ENCODE measurements at regions not wholly inside any gene's neighbourhood (a gene's known extent, or its start where the extent isn't known, plus 50 kb on each side); places are given as distances from the start of the nearest gene placed in this dataset.

- H4K20me1 ChIP-seq (ENCODE audit: insufficient read depth, low read length, poor library complexity, severe bottlenecking) = no peaks in the 10 kb centered on the region
- no peak overlapping the region for H3K4me2 ChIP-seq (ENCODE audit: low read depth, low read length, poor library complexity, severe bottlenecking)
- no peak overlapping the region for H3K4me3 ChIP-seq (ENCODE audit: low read length, poor library complexity, severe bottlenecking)
- H3K4me1 ChIP-seq (ENCODE audit: insufficient read depth, low read length, poor library complexity, severe bottlenecking) = peaks cover 13% of the 10 kb centered on the region
- no peaks in the 10 kb centered on the region for H3F3A ChIP-seq (ENCODE audit: low read depth)
- H2AFZ ChIP-seq (ENCODE audit: low read length) = no peak overlapping the region
- no peak for TF ChIP-seq CTCF (conservative IDR thresholded peaks at IDR 0.05; ENCODE audit: low read length)
- TF ChIP-seq EZH2phosphoT487 (IDR thresholded peaks at IDR 0.05; ENCODE audit: borderline replicate concordance) = no peak
- no peak overlapping the region for H3K9ac ChIP-seq (ENCODE audit: low read depth, low read length, poor library complexity, severe bottlenecking)
- no peaks in the 10 kb centered on the region for H3K27me3 ChIP-seq (ENCODE audit: insufficient read depth, low read length, poor library complexity, severe bottlenecking)
- no peaks in the 10 kb centered on the region for H3K36me3 ChIP-seq (ENCODE audit: insufficient read depth, low read length)
- no peaks in the 10 kb centered on the region for H3K9me3 ChIP-seq (ENCODE audit: insufficient read depth, low read depth, low read length)
- no peaks in the 10 kb centered on the region for H3K9me2 ChIP-seq (replicated peaks; ENCODE audit: low read depth, low read length)
- H3K79me2 ChIP-seq (ENCODE audit: insufficient read depth, low read length) = no peaks in the 10 kb centered on the region
Measured at GRCh38 chr1:157310401-157310800, 172.2 kb upstream of the ETV3 start.

- Histone ChIP-seq H3K79me2 (ENCODE audit: insufficient read depth, low read length) (no peaks in the 10 kb centered on the region), H3F3A (ENCODE audit: low read depth) (no peaks in the 10 kb centered on the region), H3K9me2 (replicated peaks; ENCODE audit: low read depth, low read length) (no peaks in the 10 kb centered on the region), H4K20me1 (ENCODE audit: insufficient read depth, low read length, poor library complexity, severe bottlenecking) (no peaks in the 10 kb centered on the region), H3K36me3 (ENCODE audit: insufficient read depth, low read length) (no peaks in the 10 kb centered on the region), H3K4me3 (ENCODE audit: low read length, poor library complexity, severe bottlenecking) (no peak overlapping the region), H3K4me2 (ENCODE audit: low read depth, low read length, poor library complexity, severe bottlenecking) (no peak overlapping the region), H3K27me3 (ENCODE audit: insufficient read depth, low read length, poor library complexity, severe bottlenecking) (no peaks in the 10 kb centered on the region), H3K4me1 (ENCODE audit: insufficient read depth, low read length, poor library complexity, severe bottlenecking) (peaks cover 11% of the 10 kb centered on the region), H3K9me3 (ENCODE audit: insufficient read depth, low read depth, low read length) (no peaks in the 10 kb centered on the region), H3K9ac (ENCODE audit: low read depth, low read length, poor library complexity, severe bottlenecking) (no peak overlapping the region), H2AFZ (ENCODE audit: low read length) (no peak overlapping the region)
- TF ChIP-seq EZH2phosphoT487 (IDR thresholded peaks at IDR 0.05; ENCODE audit: borderline replicate concordance) (no peak), CTCF (conservative IDR thresholded peaks at IDR 0.05; ENCODE audit: low read length) (no peak)
Measured at GRCh38 chr1:157307491-157307890, 169.3 kb upstream of the ETV3 start.

GRCh38 chr1:157306896-157307295, 168.7 kb upstream of the ETV3 start:
- Histone ChIP-seq H3K4me1 (ENCODE audit: insufficient read depth, low read length, poor library complexity, severe bottlenecking) (peaks cover 5% of the 10 kb centered on the region), H3K9me3 (ENCODE audit: insufficient read depth, low read depth, low read length) (no peaks in the 10 kb centered on the region), H2AFZ (ENCODE audit: low read length) (no peak overlapping the region), H3F3A (ENCODE audit: low read depth) (no peaks in the 10 kb centered on the region), H3K27me3 (ENCODE audit: insufficient read depth, low read length, poor library complexity, severe bottlenecking) (no peaks in the 10 kb centered on the region), H3K36me3 (ENCODE audit: insufficient read depth, low read length) (no peaks in the 10 kb centered on the region), H4K20me1 (ENCODE audit: insufficient read depth, low read length, poor library complexity, severe bottlenecking) (no peaks in the 10 kb centered on the region), H3K79me2 (ENCODE audit: insufficient read depth, low read length) (no peaks in the 10 kb centered on the region), H3K4me2 (ENCODE audit: low read depth, low read length, poor library complexity, severe bottlenecking) (no peak overlapping the region), H3K4me3 (ENCODE audit: low read length, poor library complexity, severe bottlenecking) (no peak overlapping the region), H3K9ac (ENCODE audit: low read depth, low read length, poor library complexity, severe bottlenecking) (no peak overlapping the region), H3K9me2 (replicated peaks; ENCODE audit: low read depth, low read length) (no peaks in the 10 kb centered on the region)
- no peak for TF ChIP-seq CTCF (conservative IDR thresholded peaks at IDR 0.05; ENCODE audit: low read length)
- TF ChIP-seq EZH2phosphoT487 (IDR thresholded peaks at IDR 0.05; ENCODE audit: borderline replicate concordance) = no peak

All from Loucy (cell line).